GM04504 (cell line): ENCODE measurements at regions not wholly inside any gene's neighbourhood (a gene's known extent, or its start where the extent isn't known, plus 50 kb on each side); places are given as distances from the start of the nearest gene placed in this dataset.

Experiments used
- DNase-seq: peaks from one replicate; pipeline ENCODE4 v3.0.0-alpha.2; 2012; ENCODE audit warnings: low read depth

DNA sequence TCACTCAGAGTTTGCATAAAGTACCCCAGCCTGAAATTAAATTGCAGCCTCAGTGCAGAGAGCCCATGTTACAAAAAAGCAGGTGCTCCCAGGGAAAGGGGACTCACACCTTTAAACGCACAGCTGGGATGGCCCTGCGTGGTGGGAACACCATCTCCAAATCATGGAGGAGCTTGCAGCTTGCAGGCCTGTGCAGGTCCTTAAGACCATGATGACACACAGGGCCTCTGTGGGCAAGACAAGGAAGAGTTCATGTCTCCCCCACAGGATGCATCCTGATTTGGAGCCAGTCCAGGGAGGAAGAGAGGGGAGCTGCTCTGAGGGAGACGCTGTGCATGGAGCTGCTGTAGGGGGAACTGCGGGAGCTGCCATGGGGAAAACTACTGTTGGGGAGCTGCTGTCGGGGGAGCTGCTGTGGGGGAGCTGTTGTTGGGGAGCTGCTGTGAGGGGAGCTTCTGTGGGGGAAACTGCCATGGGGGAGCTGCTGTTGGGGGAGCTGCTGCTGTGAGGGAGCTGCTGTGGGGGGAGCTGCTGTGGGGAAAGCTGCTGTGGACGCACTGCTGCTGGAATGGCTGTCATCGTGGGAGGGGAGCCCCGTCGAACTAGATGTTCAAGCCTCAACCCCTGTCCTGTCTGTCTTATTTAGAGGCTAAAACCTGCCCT lies 113.9 kb downstream of the MATN1 start:
- DNase-seq: no peak

DNA sequence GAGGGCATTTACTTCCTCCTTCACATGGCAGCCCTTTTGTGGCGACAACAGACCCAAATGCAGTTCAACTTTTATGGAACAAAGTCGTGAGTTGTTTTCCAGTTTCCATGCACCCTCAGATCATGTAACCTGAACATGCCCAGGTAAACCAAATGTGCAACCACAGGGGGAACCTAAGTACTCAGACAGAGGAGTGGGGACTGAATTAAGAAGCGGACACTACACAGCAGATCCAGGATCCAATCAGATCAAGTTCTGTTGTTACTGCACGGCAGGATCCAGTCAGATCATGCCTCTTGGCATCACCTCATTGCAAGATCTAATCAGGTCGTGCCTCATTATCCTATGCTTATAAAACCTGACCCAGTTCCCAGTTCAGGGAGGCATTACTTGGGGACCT lies 115.7 kb downstream of the MATN1 start:
- DNase-seq: no peak

DNA sequence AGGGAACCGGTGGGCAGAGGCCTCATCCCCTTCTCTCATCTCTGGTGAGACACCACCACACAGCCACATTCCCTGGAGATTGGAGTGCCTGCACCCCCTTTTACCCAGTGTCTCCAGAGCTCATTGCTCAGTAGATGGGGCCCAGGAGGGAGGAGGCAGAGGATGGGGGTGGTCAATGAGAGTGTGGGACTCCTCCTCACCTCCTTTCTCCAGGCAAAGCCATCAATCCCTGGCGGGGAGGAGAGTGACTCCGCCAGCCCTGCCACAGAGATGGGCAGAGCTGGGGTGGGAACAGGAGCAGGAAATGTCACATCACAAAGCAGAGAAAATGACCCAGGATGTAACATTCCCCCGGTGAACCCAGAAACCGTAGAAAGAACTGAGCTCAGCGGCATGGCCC lies 117.2 kb downstream of the MATN1 start:
- DNase-seq: no peak

DNA sequence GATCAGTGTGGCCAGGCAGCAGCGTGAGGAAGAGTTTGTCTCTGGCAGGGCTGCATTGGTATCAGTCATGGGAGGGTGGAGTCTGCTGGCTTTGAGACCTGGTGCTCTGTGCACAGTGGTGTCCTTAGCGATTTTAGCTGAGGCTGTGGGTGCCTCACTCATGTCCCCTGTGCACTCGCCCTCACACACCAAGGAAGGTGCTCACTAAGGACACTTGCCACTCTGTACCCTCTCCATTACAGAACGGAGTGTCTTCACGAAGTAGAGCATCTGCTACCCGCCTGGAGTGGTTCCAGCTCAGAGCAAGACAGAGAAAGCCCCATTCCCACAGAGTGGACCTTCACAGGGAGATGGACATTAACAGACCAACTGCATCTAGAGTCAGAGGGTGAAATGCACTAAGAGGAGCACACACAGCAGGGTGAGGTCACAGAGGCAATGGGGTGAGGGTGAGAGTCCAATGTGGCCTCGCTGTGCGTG lies 117.9 kb downstream of the MATN1 start:
- no peak for DNase-seq

DNA sequence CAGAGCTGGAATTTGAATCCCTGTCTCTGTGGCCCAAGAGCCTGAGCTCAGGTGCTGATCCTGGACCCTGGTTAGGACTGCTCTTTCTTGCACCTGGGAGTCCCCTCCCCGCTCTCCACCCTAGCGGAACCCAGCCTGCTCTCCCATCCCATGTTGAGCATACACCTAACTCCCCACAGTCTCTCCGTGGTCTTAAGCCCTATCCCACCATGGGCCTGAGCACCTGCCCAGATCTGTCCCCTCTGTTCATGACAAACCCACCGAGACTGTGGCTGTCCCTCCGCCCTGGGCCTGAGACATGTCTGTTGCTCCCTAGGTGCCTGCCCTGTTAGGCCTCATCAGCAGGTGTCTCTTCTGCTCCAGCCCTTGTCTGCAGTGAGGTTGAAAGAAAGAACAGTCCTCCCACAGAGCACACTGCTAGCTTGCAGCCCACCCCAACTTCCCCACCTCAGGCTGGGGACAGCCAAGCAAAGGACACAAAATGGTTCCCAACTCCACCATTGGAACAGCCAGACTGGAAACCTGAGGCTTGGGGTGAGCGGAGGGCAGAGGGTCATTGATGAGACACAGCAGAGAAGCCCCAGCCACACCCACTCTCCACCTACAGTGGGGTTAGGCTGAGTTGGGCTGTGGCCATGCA lies 118.5 kb downstream of the MATN1 start:
- no peak for DNase-seq

DNA sequence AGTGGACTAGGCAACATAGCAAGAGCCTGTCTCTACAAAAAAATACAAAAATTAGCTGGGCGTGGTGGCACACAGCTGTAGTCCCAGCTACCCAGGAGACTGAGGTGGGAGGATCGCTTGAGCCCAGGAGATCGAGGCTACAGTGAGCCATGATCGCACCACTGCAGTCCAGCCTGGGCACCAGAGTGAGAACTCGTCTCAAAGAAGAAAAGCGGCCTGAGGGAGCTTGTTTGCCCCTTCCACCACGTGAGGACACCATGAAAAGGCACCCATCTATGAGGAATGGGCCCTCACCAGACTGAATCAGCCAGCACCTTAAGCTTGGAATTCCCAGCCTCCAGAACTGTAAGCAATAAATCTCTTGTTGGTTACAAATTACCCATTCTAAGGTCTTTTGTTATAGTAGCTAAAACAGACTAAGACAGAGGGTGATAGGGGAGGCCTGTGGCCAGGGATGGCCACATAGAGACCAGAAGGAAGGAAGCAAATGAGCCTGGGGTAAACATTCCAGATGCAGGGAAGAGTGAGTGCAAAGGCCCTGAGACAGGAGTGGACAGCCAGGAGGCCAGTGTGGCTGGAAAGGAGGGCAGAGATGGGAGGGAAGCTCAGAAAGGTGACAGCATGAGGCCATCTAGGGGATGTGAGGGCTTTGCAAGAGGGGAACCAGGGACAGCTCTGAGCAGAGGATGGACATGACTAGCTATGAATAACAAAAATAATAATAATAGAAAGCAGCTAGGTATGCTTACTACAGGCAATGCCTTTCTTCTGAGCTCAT lies 120.1 kb downstream of the MATN1 start:
- no peak for DNase-seq

DNA sequence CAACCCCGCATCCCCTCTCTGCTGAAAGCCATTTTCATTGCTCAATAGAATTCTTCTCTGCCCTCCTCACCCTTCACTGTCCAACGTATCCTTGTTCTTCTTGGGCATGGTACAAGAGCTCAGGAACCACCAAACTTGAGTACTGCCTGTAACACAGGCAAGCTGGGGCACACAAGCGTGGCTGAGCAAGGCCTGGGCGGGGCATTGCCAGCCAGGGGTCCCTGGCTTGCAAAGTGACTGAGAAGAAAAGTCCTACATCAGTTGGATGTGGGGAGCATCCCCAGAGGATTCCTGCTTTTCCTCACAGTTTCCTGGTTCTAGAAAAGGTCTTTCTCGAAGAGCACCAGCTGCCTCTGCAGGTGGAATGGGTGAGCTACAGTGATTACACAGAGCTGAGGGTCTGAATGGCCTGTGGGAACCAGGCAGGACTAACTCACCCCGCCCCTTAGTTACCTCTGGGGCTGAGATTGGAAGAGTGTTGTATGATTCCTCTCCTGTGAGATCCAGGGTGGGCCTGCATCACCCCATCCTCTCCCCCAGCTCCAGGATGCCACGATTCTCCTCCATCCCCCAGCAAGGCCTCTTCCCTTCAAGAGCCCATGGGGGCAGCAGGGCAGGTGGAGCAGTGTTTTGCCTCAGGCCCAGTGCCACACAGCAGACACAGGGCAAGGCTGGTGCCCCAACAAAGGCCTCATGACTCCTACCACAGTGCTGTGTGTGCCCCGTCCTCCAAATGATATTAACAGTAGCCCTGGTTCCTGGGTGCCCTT lies 121.9 kb downstream of the MATN1 start:
- DNase-seq: no peak

DNA sequence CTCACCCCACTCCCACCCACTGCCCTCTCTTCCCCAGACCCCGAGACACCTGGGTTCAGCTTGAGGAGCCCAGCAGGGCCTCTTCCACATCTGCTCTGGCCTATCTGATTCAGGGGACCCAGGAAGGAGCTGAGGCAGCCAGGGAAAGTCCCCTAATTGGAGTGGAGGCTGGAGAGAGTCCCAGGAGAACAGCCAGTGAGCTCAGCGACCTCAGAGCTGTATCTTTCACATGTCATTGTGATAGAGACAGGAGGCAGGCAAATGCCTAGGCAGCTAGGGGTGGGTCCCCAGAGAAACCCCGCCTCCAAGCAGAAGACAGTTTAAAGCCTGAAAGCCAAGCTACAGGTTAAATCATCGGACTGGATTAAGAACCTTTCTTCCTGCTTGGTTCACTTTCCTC lies 122.7 kb downstream of the MATN1 start:
- DNase-seq: no peak

DNA sequence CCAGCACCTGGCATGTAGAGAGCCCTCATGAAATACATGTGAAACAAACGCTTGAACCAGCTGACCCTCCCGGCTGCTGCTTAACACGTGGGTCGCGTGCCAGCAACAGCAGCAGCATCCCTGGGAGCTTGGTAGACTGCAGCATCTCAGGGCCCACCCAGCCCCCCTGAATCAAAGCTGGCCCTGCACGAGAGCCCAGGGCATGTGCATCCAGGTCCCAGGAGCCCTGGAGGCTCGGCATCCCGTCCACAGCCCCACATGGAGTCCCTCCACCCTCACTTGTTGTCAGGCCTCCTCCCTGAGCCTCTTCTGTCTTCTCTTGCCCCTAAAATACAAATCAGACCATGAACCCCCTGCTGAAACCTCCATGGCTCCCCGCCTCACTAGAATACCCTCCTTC lies 123.1 kb downstream of the MATN1 start:
- DNase-seq: no peak

DNA sequence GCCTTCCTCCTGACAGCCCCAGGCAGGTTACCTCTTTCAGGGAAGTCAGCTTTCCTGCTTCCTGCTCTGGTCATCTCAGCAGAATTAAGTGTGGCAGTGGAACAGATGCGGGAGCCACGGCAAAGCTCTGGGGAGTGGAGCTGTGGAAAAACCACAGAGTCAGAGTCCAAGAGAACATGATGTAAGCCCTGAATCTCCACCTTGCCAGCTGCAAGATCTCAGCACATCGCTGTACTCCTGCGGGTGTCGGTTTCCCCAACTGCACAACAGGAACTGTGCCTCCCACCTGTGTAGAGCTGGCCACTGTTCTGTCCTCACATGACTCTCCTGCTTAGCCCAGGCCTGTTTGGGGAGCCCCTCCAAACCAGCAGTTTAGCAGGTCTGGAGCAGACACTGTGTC lies 123.7 kb downstream of the MATN1 start:
- no peak for DNase-seq

DNA sequence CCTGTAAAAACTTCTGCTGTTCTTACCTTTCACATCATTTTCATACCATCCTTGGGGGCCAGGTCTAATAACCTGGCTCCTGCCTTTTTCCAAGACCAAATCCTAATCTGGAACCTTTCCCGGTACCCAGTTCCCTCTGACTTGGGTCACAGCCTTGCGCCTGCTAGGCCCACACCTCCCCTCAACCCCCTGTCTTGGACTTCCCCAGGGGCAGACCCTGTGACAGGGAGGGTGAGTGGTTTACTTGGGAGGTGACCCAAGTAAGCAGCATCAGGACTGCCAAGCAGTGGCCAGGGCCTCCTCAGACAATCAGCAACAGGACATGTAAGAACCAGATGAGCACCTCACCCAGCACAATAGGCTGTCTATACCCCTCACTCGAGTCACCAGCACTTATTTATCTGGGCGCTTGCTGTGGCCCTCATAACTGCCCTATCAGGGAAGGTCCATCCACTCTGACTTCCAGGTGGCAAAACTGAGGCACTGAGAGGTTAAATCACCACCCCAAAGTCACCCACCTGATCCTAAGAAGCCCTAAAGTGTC lies 124.7 kb downstream of the MATN1 start:
- no peak for DNase-seq

DNA sequence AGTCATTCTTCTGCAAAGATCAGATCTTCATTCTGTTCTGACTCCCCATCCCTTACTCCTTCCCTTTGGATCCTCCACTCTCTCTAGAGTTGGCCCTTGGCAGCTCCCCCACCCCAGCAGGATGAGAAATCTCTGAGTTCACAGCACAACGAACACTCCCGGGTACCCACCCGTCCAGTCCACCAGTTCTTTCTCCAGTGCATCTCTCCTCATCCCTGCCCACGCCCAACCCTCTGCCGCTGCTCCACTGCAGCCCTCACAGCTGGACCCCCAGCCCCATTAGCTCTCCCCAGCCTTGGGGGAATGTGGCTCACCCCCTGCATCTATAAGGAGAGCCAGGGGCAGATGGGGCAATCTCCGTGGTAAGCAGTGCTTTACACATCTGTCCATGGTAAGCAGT lies 125.7 kb downstream of the MATN1 start:
- no peak for DNase-seq

DNA sequence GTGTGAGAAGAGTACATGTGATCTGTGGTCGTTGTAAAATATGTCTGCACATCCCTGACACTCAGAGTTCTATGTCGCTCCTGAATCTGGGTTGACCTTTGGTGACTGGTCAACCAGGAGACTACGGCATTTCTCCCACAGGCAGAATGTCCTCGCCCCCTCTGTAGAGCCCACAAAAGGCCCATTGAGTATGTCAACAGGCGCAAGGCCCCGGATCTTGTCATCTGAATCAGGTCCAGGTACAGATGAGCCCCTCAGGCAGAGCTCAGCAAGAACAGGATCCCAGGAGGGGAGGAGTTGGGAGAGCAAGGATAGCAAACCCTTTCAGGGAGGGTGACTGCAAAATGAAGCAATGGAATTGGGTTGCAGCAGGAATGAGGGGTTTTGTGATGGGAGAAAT lies 126.5 kb downstream of the MATN1 start:
- no peak for DNase-seq

DNA sequence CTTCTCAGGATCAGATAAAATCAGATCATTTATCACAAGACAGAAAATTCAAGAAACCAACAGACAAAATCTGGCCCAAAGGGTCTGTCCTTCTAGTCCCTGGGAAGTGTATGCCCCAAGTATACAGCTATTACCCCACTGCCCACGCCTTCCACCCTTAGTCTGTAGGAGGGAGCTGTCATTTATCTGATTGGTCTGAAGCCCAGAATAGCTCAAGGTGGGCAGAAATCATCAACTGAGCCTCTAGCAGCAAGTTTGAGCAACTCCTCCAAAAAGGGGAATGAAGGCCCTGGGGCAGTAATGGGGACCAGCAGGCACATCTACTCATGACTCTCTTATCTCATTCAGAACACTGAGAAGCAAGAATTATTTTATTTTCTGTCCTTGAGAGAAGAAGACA lies 126.9 kb downstream of the MATN1 start:
- no peak for DNase-seq

DNA sequence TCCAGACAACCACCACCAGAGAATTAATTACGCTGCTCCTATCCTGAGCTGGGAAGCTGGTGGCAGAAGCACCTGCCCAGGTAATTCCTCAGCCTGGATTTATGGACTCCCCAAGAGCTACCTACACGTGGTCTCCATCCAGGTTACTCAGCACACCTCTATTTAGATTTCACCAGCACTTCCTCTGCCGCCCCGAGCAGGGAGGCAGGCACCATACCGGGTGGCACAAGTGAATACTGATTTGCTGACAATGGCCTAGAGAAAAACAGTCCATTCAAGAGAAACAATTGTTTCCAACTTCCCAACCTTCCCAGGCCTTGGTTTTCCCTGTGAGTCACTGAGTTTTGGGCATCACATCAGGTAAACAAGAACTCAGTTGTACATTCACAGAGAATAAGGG lies 134.3 kb downstream of the MATN1 start:
- DNase-seq: no peak

DNA sequence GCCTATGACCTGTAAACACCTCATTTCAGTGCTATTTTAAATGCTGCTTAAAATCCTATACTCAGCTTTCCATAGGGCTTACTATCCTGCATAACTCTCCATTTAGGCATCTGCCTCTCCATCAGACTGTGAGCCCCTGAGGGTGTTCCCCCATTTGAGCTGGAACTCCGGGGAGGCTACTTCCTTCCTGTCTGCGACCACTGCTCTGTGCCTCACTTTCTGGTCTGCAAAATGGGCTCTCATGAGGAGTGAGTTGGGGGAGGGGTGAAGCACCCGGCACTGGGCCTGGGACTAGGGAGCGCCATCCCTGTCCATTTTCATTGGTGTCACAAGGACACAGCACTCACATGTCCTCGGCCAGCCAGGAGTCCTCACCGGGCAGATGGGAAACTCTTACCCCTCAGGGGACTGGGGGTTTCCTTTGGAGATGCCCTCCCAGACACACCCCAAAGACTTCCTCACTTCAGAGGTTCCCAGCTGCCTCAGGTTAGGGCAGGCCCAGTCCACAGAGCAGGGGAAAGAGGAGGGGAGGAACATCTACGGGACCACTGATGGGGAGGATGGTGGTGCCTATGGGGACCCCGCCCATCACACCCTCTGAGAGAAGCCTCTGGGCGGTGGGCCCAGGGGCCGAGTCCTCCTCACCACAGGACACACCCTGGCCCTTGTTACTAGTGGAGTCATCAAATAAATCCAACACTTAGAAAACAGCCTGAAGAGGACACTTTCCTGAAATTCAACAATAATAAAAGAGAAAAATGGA lies 134.9 kb downstream of the MATN1 start:
- no peak for DNase-seq

DNA sequence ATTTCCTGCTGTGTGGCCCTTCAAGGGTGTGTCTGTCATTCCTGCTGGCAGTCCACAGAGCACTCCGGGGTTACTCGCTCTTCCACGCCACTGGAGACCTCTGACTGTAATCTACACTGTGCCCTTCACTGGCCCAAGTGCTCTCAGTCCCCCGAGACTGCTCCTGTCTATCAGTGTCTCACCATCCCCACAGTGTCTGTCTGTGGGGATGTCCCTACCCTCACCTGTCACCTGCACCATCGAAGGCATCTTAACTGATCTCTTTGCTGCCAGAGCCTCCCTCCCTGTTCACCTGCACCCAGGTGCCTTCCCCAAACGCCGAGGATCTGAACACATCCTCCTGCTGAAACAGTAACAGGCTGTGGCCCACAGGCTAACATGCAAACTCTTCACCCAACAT lies 136.7 kb downstream of the MATN1 start:
- DNase-seq: no peak

DNA sequence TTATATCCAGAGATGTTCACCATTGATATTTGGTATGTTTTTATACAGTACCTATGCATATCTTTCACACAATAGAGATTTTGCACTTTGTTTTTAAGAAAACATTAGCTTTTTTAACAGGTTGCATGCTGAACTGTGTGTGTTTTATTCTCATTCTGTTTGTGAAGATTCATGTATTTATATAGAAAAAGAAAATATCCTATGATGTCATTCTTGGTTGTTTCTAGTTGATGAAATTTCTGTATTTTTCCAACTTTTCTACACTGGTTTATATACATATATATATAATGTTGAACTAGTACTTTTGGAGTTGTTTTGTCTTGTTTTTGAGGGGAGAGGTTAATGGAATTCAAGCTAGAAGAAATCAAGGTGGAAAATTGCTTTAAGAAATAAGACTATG lies 143.8 kb downstream of the MATN1 start:
- no peak for DNase-seq

DNA sequence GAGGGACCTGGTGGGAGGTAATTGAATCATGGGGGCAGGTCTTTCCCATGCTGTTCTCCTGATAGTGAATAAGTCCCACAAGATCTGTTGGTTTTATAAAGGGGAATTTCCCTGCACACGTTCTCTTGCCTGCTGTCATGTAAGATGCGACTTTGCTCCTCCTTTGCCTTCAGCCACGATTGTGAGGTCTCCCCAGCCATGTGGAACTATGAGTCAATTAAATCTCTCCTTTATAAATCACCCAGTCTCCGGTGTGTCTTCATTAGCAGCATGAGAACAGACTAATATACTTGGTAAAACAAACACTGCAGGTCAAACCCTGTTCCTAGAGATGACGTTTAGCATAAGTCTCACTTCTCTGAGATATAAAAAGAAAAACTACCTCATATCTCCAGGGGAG lies 148.3 kb downstream of the MATN1 start:
- DNase-seq: no peak

DNA sequence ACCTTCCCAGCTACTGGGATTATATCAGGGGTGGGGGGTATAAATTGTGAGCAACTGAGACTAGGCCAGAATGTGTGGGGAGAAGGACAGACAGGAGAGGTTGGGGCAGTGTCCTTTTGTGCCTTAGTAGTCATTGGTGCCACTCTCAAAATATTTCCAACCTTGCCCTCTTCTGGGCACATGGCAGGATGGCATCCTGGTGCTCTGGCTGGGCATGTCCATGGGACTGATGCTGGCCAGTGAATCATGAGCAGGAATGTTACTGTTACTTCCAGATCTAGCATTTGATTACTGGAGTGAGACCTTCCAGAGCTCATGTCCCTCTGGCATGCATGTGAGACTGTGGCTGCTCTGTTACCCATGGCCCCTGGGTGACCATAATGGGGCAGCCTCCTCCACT lies 151.2 kb downstream of the MATN1 start:
- DNase-seq: no peak

DNA sequence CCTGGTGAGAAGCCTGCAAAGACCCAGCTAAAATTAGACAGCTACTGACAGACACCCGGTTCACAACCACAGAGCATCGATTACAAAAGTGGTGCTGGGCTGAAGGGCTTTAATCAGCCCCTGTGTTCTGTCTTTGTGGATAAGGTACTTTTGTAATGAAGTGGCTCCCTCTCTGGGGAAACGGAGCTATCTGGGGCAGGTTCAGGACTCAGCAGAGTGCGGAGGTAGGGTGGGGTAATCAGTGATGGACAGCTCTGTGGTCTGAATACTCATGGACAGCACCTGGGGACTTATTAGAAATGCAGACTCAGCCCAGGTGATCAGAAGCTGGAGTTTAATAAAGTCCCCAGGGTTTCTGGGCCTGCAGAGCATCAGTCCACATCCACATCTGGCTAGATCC lies 152.0 kb downstream of the MATN1 start:
- DNase-seq: no peak

DNA sequence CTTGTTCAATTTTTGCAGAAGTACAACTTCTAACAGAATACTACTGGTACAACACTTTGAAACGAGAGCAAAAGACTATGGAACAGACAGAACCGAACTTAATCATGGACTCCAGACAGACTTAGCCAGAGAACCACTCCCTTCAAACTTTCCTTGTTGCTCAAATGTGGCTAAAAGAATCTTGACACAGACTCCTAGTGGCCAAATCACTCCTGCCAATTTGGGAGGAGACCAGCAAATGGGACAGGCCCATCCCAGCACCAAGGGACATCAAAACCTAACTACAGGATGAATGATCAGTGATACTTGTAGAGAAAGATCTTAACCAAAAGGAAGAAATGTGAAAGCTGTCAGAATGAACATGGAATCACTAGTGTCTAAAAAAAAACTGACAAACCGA lies 154.0 kb downstream of the MATN1 start:
- DNase-seq: no peak
